Ectodermal cell (in vitro differentiated cells): ENCODE measurements at regions not wholly inside any gene's neighbourhood (a gene's known extent, or its start where the extent isn't known, plus 50 kb on each side); places are given as distances from the start of the nearest gene placed in this dataset.
"Not testable (repeated sequence)": the region's sequence is repeated elsewhere in the genome, so short reads cannot be mapped to it uniquely, and the experiment has no call there.

Experiments used
- H3K27ac ChIP-seq: 2 replicates; pipeline ENCODE4 v1.7.0; 2013; ENCODE audit warnings: mild to moderate bottlenecking, low read depth, low read length; ENCODE audit not compliant: insufficient read depth, poor library complexity, severe bottlenecking
- H3K27me3 ChIP-seq: 2 replicates; pipeline ENCODE4 v1.7.0; 2013; ENCODE audit warnings: mild to moderate bottlenecking, low read length; ENCODE audit not compliant: insufficient read depth, control insufficient read depth, poor library complexity, severe bottlenecking
- H3K36me3 ChIP-seq: one replicate; pipeline ENCODE4 v1.7.0; 2013; ENCODE audit warnings: low read length; ENCODE audit not compliant: control insufficient read depth, insufficient read depth
- H3K4me1 ChIP-seq: one replicate; pipeline ENCODE4 v1.7.0; 2013; ENCODE audit warnings: low read length; ENCODE audit not compliant: control insufficient read depth, insufficient read depth
- H3K4me3 ChIP-seq: 2 replicates; pipeline ENCODE4 v1.7.0; 2013; ENCODE audit warnings: low read depth, low read length, control low read depth; ENCODE audit not compliant: insufficient read depth
- H3K9me3 ChIP-seq: 2 replicates; pipeline ENCODE4 v1.7.0; 2013; ENCODE audit warnings: mild to moderate bottlenecking, low read length, moderate library complexity; ENCODE audit not compliant: control insufficient read depth
- WGBS, 2 experiments: methylation state at CpG; one replicate each; pipeline ENCODE4 v1.1.7; 2013; ENCODE audit warnings: missing lambda C conversion rate in 2 of 2; 5-methylcytosine and 5-hydroxymethylcytosine counted together

GRCh38 chr12:29884957-29885356 lies 101.2 kb upstream of the TMTC1 start:
- H3K9me3 ChIP-seq: not testable (repeated sequence)
- 54 to 64% methylated on average over 4 of the region's 4 CpGs for WGBS, 2 experiments

DNA sequence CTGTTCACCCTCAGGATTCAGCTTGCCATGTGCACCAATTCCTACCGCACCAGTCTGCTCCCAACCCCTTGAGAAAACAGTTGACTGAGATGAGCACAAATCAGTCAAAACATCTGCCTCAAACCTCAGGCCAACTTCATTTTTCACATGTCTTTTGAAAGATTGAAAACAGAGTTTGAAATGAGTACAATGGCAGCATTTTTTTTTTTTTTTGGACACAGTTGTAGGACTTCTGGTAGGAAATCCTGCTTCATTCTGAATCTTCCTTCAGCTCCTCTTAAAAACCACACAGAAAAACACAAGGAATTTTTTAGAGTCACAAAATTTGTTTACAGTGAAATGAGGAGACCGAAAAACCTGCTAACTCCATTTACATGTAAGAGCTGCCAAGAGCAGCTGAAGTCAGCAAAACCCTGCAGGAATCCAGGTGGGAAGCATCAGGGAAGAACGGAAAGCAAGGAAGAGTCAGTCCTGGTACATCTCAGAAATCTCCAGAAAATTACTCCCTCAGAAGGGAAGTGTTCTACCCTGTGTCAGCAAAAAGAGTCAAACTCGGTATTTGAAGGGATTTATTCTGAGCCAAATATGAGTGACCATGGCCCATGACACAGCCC lies 100.3 kb upstream of the TMTC1 start:
- Histone ChIP-seq H3K4me3 (no peak overlapping the region), H3K27me3 (no peaks in the 10 kb centered on the region)
- WGBS, 2 experiments: 89 to 96% methylated on average over 4 of the region's 4 CpGs

More at GRCh38 chr12:29884957-29885356, 101.2 kb upstream of the TMTC1 start:
- not testable (repeated sequence) for H3K4me1 ChIP-seq, H3K27ac ChIP-seq, H3K36me3 ChIP-seq, H3K27me3 ChIP-seq, H3K4me3 ChIP-seq

DNA sequence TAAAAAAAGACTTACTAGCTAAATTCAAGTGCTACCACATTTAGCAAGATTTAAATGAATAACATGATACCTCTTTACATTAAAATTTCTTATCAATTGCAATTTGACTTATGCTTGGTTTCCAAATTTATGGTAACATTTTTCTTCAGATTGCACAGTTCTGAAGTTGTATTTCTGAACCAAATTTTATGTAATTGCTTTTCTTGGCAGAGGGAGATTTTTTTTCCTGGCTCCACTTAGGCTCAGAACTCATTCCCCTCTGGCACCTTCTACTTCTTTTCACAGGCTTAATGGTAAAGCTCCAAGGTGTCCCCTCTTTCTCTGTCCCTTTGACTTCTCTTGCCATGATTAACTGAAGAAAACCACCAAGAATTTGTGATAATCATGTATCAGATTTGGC lies 99.8 kb upstream of the TMTC1 start:
- Histone ChIP-seq H3K27ac (no peak overlapping the region), H3K9me3 (no peaks in the 10 kb centered on the region), H3K4me1 (no peaks in the 10 kb centered on the region), H3K36me3 (no peaks in the 10 kb centered on the region), H3K4me3 (no peak overlapping the region), H3K27me3 (no peaks in the 10 kb centered on the region)

More for the DNA sequence above, 100.3 kb upstream of the TMTC1 start:
- H3K4me1 ChIP-seq: no peaks in the 10 kb centered on the region
- no peaks in the 10 kb centered on the region for H3K36me3 ChIP-seq
- H3K27ac ChIP-seq: no peak overlapping the region
- H3K9me3 ChIP-seq: no peaks in the 10 kb centered on the region

DNA sequence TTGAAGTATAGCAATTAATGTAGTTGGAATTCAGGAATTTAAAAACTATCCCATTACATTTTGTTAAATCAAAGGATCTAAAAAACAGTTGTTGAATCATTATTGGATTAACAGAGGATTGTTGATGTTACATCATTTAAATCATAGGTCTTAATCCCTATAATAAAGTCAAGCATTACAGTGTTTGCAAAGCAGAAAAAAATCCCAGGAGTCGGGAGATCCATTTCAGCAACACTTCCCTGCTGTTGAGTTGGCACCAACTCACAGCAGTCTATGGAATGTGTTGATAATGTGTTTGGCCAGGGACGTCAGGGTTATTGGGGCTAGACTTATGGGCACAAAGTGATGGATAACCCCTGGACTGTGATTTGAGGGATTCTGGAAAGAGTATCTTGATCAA lies 99.1 kb upstream of the TMTC1 start:
- Histone ChIP-seq H3K27ac (no peak overlapping the region), H3K9me3 (no peaks in the 10 kb centered on the region), H3K36me3 (no peaks in the 10 kb centered on the region), H3K27me3 (no peaks in the 10 kb centered on the region), H3K4me3 (no peak overlapping the region), H3K4me1 (no peaks in the 10 kb centered on the region)
- WGBS, 2 experiments: 87 to 89% methylated on average over 2 of the region's 2 CpGs

DNA sequence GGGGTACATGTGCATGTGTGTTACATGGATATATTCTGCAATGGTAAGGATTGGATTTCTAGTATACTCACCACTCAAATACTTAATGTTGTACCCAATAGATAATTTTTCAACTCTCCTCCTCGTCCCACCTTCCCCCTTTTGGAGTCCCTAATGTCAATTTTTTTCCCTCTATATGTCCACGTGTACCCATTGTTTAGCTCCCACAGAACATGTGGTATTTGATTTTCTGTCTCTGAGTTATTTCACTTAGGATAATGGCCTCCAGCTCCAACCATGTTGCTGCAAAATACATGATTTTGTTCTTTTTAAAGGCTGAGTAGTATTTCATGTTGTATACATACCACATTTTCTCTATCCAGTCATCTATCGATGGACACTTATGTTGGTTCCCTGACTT lies 97.2 kb upstream of the TMTC1 start:
- 99 to 100% methylated on average over 3 of the region's 3 CpGs for WGBS, 2 experiments
- H3K4me3 ChIP-seq: no peak overlapping the region
- no peaks in the 10 kb centered on the region for H3K27me3 ChIP-seq
- no peaks in the 10 kb centered on the region for H3K9me3 ChIP-seq
- no peaks in the 10 kb centered on the region for H3K36me3 ChIP-seq
- no peaks in the 10 kb centered on the region for H3K4me1 ChIP-seq
- H3K27ac ChIP-seq: no peak overlapping the region

DNA sequence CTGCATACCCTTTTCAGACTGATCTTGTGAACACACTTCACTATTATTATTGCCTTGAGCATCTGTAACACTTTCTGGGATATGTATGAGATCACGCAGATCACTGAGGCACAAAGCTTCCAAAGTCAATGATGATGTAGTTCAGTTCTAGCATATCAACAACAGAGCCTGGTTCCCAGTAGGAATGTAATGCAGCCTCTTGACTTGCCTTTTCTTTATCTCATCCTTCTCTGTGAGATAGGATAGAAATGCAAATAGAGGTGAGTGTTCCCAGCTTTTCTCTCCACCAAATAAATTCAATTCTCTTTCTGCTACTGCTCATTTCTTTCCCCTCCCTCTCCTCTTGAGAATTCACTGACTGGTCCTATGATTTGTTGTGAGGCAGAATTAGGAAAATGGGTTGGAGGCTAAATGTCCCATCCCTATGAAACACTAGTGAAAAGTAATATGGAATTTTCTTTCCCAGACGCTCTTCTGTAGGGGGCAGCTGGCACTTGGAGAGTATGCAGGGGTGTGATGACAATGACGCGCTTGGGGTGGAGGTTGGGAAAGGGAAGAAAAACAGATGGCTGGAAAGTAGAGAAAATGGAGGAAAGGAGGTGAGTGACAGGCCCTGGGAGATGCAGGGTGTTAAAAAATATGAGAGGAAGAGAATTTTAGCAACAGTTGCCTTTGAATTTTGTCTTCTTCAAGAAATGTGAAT lies 96.0 kb upstream of the TMTC1 start:
- WGBS, 2 experiments: 72% methylated on average over 4 of the region's 4 CpGs

DNA sequence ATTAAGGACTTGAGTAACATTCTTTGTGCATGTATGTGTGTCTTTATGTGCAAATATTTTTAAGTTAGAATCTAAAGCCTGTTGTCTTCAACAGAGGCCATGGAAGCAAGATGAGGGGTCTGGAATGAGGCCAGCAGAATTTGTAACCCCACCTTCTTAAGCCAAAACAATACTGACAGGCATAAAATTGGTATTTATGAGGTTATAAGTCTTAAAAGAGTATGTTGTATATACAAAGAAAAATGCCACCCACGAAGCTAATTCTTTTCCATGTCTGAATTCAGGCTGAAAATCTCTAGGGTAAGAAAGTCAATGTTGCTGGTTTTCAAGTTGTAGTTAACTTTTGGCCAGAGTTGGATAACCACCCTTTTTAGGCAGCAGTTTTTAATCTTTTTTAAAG lies 86.2 kb upstream of the TMTC1 start:
- 92 to 100% methylated on average over 1 of the region's 1 CpG for WGBS, 2 experiments
- H3K9me3 ChIP-seq: no peaks in the 10 kb centered on the region
- H3K27me3 ChIP-seq: no peaks in the 10 kb centered on the region
- H3K4me1 ChIP-seq: no peaks in the 10 kb centered on the region
- no peaks in the 10 kb centered on the region for H3K36me3 ChIP-seq
- no peak overlapping the region for H3K4me3 ChIP-seq
- H3K27ac ChIP-seq: no peak overlapping the region

More for the DNA sequence above, 96.0 kb upstream of the TMTC1 start:
- Histone ChIP-seq H3K27me3 (no peaks in the 10 kb centered on the region), H3K9me3 (no peaks in the 10 kb centered on the region), H3K27ac (peak overlapping the region; percentile 9), H3K36me3 (no peaks in the 10 kb centered on the region), H3K4me3 (no peak overlapping the region), H3K4me1 (no peaks in the 10 kb centered on the region)

- Histone ChIP-seq H3K36me3 (no peaks in the 10 kb centered on the region), H3K4me1 (no peaks in the 10 kb centered on the region), H3K9me3 (no peaks in the 10 kb centered on the region), H3K27ac (no peak overlapping the region), H3K4me3 (no peak overlapping the region), H3K27me3 (no peaks in the 10 kb centered on the region)
- WGBS, 2 experiments: 93 to 94% methylated on average over 6 of the region's 6 CpGs
Measured at GRCh38 chr12:29867823-29868222, 84.1 kb upstream of the TMTC1 start.

DNA sequence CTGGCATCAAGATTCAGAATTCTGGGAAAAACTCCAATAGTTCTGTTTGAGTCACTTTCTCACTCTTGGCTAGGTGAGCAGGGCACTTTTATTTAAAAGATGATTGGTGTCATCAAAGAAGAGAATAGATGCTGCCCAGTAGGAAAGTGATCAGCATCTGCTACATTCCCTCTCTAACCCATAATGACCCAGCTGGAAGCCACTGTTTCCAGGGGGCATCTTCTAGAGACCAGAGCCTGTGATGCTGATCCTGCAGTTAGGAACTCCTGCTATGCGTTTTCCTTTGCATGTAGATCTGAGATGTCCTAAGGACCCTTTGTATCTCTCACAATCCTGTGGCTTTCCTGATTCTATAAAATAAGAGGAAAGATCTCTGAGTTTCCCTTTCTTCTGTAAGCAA lies 79.9 kb upstream of the TMTC1 start:
- no peak overlapping the region for H3K27ac ChIP-seq
- no peaks in the 10 kb centered on the region for H3K27me3 ChIP-seq
- H3K4me3 ChIP-seq: no peak overlapping the region
- no peaks in the 10 kb centered on the region for H3K9me3 ChIP-seq
- no peaks in the 10 kb centered on the region for H3K36me3 ChIP-seq
- WGBS, 2 experiments: 8 to 13% methylated on average over 1 of the region's 1 CpG
- H3K4me1 ChIP-seq: no peaks in the 10 kb centered on the region

DNA sequence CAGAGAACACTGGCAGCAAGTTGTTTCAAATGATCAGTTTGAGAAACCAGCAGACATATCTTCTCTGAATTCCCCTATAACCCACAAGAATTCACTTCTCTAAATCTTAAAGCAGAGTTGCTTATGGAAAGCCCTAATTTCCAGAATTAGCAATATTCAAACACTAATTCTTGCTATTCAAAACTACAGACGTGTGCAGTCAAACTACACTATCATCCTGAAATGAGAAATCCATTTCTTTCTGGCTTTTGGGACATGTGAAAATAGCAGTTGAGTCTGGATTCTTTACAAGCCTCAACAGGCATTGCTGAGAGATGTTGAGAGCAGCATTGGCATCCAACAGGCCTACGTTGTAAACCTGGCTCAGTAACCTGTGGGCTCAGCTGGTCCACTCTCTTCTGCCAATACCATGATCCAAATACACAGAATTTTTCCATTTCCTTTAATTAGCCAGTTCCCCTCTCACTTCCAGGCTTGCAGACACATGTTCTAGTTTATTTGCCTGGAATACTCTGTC lies 74.6 kb upstream of the TMTC1 start:
- H3K4me3 ChIP-seq: no peak overlapping the region
- H3K27ac ChIP-seq: no peak overlapping the region
- no peaks in the 10 kb centered on the region for H3K4me1 ChIP-seq
- H3K9me3 ChIP-seq: no peaks in the 10 kb centered on the region
- 88 to 92% methylated on average over 2 of the region's 2 CpGs for WGBS, 2 experiments
- H3K36me3 ChIP-seq: no peaks in the 10 kb centered on the region
- H3K27me3 ChIP-seq: no peaks in the 10 kb centered on the region
